ENCODE measurements at regions not wholly inside any gene's neighbourhood (a gene's known extent, or its start where the extent isn't known, plus 50 kb on each side); places are given as distances from the start of the nearest gene placed in this dataset.
"Not testable (repeated sequence)": the region's sequence is repeated elsewhere in the genome, so short reads cannot be mapped to it uniquely, and the experiment has no call there.

DNA sequence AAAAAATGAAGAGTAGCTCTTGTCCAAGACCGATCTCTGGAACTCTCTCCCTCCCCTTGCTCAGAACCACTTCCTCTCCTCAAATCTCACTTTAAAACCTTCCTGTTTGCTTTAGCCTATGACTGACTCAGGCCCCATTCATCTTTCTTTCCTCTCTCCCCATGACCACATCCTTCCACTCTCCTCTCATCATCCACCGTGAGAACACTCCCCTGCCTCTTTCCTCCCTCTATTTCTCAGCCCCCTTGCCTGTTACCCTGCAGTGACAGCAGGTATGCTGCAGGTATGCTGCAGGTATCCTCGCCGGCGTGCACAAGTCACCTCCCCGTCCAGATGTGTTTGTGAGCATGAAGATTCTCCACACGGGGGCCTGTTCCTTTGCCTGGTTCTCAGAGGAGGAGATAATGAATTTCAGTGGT, 505.3 kb downstream of the CCDC171 start:
- DNase-seq, result no peak

GRCh38 chr9:16060436-16061129, 507.7 kb downstream of the CCDC171 start:
- DNase-seq, result no peak

DNA sequence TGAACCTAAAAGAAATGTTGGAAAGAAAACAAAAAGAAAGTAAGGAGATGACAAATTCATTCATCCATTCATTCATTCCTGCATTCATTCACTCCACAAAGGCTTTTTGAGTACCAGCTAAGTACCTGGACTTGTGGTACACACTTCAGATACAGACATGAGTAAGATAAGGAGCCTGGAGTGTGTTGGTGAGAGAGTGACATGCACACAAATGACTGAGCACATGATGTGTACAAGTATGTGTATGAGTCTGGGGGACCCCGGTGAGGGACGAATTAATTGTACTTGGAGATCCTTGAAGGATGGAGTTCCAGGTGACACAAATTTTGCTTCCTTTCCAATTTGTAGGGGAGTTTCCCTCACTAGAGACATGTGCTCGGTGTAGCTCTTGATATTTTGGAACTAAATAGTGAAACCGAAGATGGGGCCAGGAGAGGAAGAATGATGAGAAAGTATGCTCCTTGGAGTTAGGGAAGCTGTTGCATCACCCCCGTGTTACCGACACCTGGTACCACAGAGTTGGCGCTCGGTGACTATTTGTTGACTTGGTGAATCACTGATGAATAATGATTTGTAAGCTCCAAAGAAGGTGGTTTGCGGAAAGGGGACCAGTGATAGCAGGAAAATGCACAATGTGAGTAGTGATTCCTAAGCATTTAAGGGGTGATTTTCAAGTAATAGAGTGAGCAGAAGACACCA, 509.8 kb downstream of the CCDC171 start:
- DNase-seq, result no peak

DNA sequence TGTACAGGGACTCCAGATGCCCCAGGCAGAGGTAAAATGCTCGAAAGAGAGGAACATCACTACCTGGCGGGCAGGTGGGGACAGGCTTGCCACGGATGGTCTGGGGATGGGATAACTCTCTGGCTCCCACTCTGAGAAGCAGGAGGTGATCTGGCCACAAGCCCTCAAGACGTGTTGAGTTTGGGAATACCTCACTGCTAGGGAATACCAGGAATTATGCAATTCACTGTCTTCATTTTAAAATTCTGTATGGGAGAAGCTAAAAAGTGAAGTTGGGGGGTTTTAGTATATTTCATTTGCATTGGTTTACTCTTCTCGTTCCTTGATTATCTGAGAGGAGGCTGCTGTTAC, 510.4 kb downstream of the CCDC171 start:
- no peak for DNase-seq

GRCh38 chr9:16064771-16065170, 511.9 kb downstream of the CCDC171 start:
- DNase-seq, result no peak

DNA sequence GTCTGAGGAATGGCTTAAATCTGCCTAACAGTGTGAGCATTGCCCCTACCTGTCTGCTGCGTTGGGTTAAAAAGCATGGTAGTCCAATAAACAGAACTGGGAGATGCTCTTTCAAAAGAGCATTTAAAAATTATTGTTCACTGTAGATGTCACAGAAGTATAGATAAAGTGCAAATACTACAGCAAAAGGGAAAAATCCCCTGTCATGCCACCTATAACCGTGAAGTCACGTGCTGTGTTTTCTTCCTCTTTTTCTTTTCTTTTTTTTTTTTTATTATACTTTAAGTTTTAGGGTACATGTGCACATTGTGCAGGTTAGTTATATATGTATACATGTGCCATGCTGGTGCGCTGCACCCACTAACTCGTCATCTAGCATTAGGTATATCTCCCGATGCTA, 513.4 kb downstream of the CCDC171 start:
- not testable (repeated sequence) for DNase-seq

- no peak for DNase-seq
Observed at GRCh38 chr9:16068476-16068875, 515.6 kb downstream of the CCDC171 start.

GRCh38 chr9:16069249-16069648, 516.4 kb downstream of the CCDC171 start:
- no peak for DNase-seq

- DNase-seq, result no peak
Observed at GRCh38 chr9:16069671-16070454, 517.0 kb downstream of the CCDC171 start.

DNA sequence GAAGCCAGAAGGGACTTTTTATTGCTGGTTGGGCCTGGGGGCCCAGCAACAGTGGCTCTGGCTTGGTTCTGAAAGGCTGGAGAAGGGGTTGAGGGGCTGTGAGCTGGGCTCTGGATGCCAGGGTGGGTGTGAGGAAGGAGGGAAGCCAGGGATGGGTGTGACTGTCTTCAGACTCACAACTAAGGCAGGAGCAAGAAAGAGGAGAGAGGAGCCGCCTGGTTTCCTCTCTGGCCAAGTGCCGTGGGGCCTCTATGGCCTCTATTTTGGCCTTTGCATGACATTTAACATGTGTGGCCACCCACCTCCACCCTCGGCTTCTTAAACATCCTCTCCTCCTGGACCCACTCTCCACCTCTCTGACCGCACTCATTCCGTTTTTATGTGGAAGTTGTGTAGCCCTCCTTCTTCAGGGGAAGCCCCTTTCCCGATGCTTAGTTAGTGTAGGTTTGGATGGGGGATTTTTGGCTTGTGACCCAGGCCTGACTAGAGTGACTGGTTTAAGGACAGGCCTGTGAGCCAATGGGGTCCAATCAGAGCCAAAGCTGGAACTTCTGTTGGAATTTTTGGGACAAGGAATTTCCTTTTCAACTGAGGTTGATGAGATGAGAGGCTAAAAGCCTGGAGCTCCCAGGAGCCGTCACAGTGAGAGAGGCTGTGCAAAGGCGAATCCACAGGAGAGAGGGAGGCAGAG, 517.8 kb downstream of the CCDC171 start:
- no peak for DNase-seq

DNA sequence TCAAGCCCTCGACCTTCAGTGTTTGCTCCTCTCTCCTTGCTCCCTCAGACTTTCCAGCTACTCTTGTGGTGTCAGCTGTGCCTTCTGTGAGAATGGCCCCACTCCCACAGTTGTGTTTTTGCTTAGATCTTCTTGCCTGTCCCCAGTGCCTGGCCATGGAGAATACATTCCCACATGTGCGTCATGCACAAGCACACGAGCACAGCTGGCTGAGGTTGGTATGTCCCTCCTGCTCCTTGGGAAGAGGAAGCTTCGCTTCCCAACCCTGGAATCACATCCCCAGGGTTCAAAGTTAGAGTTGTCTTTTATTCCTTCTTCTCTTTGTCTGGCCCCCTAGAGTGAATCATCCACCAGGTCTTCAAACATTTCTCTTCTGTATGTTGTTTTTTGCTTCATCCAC, 518.6 kb downstream of the CCDC171 start:
- DNase-seq, result no peak

GRCh38 chr9:16074963-16075362, 522.1 kb downstream of the CCDC171 start:
- DNase-seq, result peak; percentile 6

DNA sequence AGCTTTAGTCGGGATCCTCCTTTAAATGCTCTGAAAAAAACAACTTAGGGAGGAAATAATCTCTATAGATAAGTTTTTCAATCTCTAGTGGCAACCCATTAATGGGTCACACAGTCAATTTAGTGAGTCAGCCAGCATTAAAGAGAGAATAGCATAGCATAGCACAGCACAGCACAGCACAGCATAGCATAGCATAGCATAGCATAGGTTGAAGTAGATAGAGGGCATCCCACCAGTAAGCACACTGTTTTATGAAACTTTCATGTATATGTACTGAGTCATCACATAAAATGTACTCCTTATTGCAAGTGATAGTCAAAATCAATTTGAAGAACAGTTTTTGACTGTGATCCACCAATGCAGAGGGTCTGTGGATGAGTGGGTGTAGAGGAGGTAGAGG, 522.9 kb downstream of the CCDC171 start:
- no peak for DNase-seq

- DNase-seq, result no peak
Observed at GRCh38 chr9:16076511-16076910, 523.7 kb downstream of the CCDC171 start.

DNA sequence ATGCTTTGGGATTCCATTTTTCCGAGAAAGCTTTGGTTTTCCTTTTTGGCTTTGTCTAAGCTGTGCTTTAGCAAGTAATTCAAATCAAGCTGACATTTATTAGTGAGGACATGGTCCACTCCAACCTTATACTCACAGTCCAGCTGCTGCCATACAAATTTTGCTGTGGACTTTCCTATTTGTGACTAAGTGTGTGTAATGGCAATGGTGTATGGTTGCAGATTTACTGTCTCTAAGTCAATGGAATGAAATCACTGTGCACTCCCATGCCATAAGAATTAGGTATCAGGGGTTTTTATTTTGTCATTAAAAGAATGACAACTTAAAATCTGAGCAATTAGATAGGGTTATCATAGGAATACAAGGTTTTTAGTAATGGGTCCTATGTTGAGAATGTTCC, 530.0 kb downstream of the CCDC171 start:
- DNase-seq, result no peak

GRCh38 chr9:16085167-16085726, 532.4 kb downstream of the CCDC171 start:
- DNase-seq, result no peak

DNA sequence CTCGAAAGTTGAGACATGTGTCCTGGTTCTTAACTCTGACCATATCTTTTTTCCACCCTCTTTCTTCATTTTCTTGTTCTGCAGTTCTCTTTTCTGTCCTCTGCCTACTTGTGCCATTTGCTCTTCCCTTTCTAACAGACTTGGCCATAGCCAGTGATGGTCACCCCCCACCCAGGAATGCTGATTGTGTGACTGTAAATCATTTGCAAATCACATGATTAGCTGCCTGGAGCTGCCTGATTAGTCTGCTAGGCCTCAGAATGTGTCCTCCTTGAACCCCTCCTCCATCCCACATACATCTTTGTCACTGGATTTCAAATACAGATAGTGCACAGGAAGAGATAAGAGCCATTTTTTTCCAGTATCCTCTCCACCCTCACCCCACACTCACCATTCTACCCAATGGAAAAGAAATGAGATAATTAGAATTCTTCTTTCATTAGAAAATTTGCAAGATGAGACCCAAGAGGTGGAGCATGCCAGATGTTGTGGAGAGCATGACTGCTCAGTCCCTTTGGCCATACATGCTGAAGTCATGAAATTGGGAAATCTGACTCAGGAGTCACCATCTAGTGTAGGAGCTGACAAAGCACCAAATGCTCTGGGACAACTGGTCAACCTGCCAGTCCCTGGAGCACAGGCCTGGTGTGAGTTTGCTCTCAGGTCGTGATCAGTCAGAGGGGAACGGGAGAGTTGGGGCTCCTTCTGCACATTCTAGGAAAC, 538.2 kb downstream of the CCDC171 start:
- peak; percentile 6 for DNase-seq

DNA sequence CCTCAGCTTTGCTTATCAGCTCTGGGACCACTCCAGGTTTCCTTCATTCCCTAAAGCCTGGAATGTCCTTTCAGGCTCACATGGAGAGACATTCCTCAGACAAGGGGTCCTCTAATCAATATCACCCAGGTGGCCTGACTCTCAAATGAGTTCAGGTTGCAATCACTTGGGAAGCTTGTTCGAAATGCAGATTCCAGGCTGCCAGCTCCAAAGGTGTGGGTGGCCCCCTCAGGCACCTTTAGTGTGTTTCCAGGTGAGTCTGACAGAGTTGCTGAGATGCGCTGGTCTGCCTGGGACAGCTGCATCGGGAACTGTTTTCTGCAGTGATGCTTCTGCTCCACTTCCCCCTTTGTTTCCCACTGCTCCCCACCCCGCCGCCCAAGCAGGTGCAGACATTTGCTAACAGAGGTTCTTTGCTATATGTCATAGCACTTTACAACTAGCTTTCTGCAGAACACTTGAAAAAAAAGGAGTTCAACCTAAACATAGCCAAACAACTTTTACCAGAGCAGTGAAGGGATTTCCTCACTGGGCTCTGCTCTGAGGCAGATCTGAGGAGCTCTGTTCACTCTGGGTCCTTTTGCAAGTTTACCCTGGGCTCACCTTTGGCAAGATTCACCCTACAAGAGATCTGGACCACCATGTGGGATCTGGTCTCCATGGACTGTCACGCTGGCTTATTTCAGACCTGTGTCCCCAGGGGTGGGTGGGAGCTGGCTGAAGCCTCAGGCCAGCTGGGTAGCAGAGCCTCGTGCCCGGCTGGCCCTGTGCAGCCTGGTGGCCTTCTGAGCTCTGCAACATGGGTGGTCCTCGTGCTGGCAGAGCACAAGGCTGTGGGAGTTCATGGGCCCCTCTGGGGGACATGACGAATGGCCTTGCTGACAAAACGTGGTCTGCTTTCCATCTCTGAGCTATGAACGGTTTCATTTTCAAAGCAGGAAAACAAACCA, 539.6 kb downstream of the CCDC171 start:
- DNase-seq, result no peak

GRCh38 chr9:16098306-16098705, 545.5 kb downstream of the CCDC171 start:
- DNase-seq, result no peak

- no peak for DNase-seq
Observed at GRCh38 chr9:16099732-16100536, 547.1 kb downstream of the CCDC171 start.

Data from hematopoietic multipotent progenitor cell treated with erythropoietin and hydrocortisone succinate and interleukin-3 and kit ligand, for 6 days (in vitro differentiated cells).